HEK293 (cell line): ENCODE measurements at regions not wholly inside any gene's neighbourhood (a gene's known extent, or its start where the extent isn't known, plus 50 kb on each side); places are given as distances from the start of the nearest gene placed in this dataset.

ENCODE experiments used
- CTCF ChIP-seq: fragments of 450-650 bp; formaldehyde crosslinking; IDR thresholded peaks from 2 replicates; pipeline ENCODE4 v1.5.1; 2016; ENCODE audit warnings: missing biosample characterization, missing genetic modification characterization
- GLI2 ChIP-seq: fragments of 450-650 bp; formaldehyde crosslinking; IDR thresholded peaks from 2 replicates; pipeline ENCODE4; 2017; ENCODE audit warnings: missing biosample characterization, missing genetic modification characterization, low read depth, borderline replicate concordance
- HOXC10 ChIP-seq: sonication (generic); formaldehyde crosslinking; IDR thresholded peaks from 2 replicates; pipeline ENCODE4 v1.8.1; 2023; ENCODE audit warnings: mild to moderate bottlenecking, missing genetic modification reagents
- ZBTB17 ChIP-seq: fragments of 450-650 bp; formaldehyde crosslinking; IDR thresholded peaks from 2 replicates; pipeline ENCODE4 v1.5.1; 2016; ENCODE audit warnings: missing biosample characterization, missing genetic modification characterization
- ZBTB26 ChIP-seq: fragments of 450-650 bp; formaldehyde crosslinking; optimal IDR thresholded peaks from 2 replicates; pipeline ENCODE3; 2016; ENCODE audit warnings: missing biosample characterization, mild to moderate bottlenecking, missing genetic modification characterization
- ZEB2 ChIP-seq: fragments of 450-650 bp; formaldehyde crosslinking; IDR thresholded peaks from 2 replicates; pipeline ENCODE4 v1.5.1; 2016; ENCODE audit warnings: missing biosample characterization, missing genetic modification characterization
- ZNF133 ChIP-seq: fragments of 450-650 bp; formaldehyde crosslinking; IDR thresholded peaks from 2 replicates; pipeline ENCODE4 v1.5.1; 2016; ENCODE audit warnings: missing biosample characterization, missing genetic modification characterization
- ZNF335 ChIP-seq: fragments of 450-650 bp; formaldehyde crosslinking; conservative IDR thresholded peaks from 2 replicates; pipeline ENCODE4 v1.5.1; 2016; ENCODE audit warnings: missing biosample characterization, missing genetic modification characterization
- ZNF488 ChIP-seq: fragments of 450-650 bp; formaldehyde crosslinking; IDR thresholded peaks from 2 replicates; pipeline ENCODE4 v1.5.1; 2016; ENCODE audit warnings: missing biosample characterization, missing genetic modification characterization
- ZXDB ChIP-seq: fragments of 450-650 bp; formaldehyde crosslinking; IDR thresholded peaks from 2 replicates; pipeline ENCODE4 v1.5.1; 2016; ENCODE audit warnings: missing biosample characterization, missing genetic modification characterization
- TF ChIP-seq, protein P1 (sequence below): fragments of 450-650 bp; formaldehyde crosslinking; IDR thresholded peaks from 2 replicates; pipeline ENCODE4 v1.5.1; 2016; ENCODE audit warnings: missing biosample characterization, missing genetic modification characterization

- no peak for TF ChIP-seq ZNF133 (tag by site-specific recombination)
- no peak for TF ChIP-seq ZEB2 (tag by site-specific recombination)
- TF ChIP-seq, protein P1, sequence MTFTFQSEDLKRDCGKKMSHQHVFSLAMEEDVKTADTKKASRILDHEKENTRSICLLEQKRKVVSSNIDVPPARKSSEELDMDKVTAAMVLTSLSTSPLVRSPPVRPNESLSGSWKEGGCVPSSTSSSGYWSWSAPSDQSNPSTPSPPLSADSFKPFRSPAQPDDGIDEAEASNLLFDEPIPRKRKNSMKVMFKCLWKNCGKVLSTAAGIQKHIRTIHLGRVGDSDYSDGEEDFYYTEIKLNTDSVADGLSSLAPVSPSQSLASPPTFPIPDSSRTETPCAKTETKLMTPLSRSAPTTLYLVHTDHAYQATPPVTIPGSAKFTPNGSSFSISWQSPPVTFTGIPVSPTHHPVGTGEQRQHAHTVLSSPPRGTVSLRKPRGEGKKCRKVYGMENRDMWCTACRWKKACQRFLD (tag by site-specific recombination) = no peak
- TF ChIP-seq ZNF488 (tag by site-specific recombination) = no peak
- no peak for TF ChIP-seq ZBTB26
- no peak for TF ChIP-seq GLI2 (tag by site-specific recombination)
- no peak for TF ChIP-seq ZXDB (tag by site-specific recombination)
- TF ChIP-seq CTCF (tag by site-specific recombination) = no peak
- no peak for TF ChIP-seq HOXC10 (CRISPR knock-in tag)
- TF ChIP-seq ZNF335 (tag by site-specific recombination) = no peak
- TF ChIP-seq ZBTB17 (tag by site-specific recombination) = no peak
Observed at GRCh38 chr2:72028996-72029395, 118.7 kb downstream of the CYP26B1 start.
